ENCODE measurements at regions not wholly inside any gene's neighbourhood (a gene's known extent, or its start where the extent isn't known, plus 50 kb on each side); places are given as distances from the start of the nearest gene placed in this dataset.
"Not testable (repeated sequence)": the region's sequence is repeated elsewhere in the genome, so short reads cannot be mapped to it uniquely, and the experiment has no call there.

DNA sequence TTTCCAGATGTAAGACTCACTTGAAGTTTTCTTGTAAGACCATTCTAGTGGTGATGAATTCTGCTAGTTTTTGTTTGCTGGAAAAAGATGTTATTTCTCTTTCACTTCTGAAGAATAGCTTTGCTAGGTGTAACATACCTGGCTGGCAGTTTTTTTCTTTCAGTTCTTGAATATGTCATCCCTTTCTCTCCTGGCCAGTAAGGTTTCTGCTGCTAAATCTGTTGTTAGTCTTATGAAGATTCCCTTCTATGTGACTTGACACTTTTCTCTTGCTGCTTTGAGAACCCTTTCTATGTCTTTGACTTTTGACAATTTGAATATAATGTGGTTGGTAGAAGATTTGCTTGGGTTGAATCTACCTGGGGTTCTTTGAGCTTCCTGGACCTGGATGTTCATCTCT, 314.7 kb upstream of the NOX3 start:
- no peak for DNase-seq (ENCODE audit: low read depth)

DNA sequence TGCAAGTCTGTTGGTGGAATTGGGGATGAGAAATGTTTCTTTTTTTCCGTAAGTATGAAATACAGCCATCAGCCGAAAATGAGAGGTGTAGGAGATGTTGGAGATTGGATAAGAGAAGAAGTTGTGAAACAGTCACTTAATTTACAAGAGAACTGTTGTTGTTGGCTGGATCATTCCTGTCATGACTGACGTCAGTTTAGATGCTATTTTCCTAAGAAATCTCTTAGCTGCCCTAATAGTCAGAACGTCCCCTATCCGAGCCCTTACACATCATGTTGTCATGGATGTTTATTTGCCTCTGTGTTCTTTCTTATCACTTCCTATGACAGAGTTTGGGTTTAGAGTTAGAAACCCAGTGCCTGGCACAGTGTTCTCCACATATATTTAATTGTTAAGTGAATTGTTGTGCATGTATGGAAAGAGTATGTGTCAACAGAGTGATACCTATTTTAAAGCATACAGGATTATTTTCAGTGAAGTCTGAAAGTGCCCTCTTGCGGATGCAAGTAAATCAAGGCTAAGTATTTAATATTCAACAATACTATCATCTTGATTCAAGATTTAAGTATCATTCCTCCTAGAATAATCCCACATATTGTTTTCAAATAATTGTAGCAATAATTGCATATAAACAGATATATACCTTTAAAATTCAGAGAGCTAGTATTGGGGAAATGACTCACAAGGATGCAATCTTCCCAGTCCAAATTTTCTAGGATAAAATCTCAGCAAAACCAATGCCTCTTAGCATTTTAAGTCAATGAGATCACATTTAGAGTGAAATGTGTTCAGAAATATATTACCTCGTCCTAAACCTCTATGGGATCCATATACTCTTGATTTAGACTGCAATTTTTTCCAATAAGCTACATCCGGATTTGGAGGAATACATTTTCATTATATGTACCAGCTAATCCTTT, 309.9 kb upstream of the NOX3 start:
- no peak for DNase-seq (ENCODE audit: low read depth)

DNA sequence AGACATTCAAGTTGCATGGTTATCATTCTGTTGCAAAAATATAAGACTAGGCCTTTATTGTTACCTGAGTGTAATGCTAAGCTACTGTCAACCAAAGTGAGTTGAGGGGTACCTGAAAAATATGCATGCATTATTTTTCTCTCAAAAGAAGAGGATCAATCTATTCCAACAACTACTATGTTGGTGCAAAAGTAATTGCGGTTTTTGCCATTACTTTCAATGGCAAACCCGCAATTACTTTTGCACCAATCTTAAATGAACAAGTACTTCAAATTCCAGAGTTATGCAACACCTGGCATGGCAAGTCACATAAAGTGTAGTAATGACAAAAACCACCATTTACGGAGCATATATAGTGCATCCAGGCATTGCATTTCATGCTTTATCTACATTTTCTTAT, 307.0 kb upstream of the NOX3 start:
- no peak for DNase-seq (ENCODE audit: low read depth)

DNA sequence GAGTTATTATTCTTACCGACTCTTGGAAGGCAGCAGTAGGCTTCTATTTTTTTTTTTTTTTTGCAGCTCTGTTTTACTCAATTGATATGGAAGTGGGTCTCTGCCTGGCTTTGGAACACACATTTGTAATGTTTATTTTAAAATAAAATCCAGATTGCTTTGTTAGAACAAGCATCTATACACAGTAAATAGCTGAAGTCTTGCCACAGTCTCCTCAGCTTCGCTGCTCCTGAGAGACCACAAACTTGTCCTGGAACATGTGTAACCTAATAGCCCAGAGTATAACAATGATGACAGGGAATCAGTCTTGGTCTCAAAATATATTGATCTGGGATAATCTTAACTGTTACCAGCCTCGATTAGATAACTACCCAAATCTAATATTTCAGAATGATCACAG, 299.8 kb upstream of the NOX3 start:
- DNase-seq (ENCODE audit: low read depth) = no peak

DNA sequence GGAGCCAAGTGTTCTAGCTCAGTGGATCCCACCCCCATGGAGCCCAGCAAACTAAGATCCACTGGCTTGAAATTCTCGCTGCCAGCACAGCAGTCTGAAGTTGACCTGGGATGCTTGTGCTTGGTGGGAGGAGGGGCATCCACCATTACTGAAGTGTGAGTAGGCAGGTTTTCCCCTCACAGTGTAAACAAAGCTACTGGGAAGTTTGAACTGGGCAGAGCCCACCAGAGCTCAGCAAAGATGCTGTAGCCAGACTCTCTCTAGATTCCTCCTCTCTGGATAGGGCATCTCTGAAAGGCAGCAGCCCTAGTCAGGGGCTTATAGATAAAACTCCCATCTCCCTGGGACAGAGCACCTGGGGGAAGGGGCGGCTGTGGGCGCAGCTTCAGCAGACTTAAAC, 293.1 kb upstream of the NOX3 start:
- DNase-seq (ENCODE audit: low read depth) = not testable (repeated sequence)

DNA sequence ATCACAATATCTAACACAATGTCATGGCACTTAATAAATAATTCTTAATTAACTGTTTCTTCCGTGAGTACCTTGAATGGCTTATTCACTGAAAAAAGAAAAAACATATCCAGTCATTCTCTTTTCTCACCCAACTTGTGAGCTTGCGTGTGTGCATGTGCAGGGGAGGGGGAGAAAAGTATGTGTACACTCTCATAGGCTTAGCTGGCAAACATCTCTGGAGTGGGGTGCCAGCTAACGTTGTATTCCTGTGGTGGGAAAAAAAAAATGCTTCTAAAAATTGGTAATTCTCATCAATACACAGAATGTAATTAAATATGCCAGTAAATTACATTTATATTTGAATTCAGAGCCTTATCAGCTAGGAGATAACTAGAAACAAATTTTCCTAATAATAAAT, 291.9 kb upstream of the NOX3 start:
- no peak for DNase-seq (ENCODE audit: low read depth)

DNA sequence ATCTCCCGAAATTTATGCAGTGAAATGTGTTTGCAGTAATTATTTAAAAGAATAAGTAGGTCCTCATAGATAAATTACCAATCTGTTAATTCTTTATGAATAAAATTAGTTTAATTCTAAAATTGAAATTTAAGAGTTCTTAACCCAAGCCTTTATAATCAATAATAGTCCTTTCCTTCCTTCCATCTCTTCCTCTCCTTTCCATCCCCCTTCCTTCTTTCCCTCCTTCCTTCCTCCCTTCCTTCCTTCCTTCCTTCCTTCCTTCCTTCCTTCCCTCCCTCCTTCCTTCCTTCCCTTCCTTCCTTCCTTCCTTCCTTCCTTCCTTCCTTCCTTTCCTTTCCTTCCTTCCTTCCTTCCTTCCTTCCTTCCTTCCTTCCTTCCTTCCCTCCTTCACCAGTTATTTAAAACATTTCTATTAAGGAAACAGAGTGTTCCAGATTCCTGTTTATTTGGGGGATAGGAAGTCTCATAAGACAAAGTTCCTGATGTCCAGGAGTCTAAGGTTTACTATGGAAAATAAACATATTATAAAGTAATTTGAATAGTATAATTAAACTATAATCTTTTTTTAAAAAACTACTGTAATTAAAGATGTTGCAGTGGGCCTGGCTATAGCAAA, 285.3 kb upstream of the NOX3 start:
- DNase-seq (ENCODE audit: low read depth) = no peak

DNA sequence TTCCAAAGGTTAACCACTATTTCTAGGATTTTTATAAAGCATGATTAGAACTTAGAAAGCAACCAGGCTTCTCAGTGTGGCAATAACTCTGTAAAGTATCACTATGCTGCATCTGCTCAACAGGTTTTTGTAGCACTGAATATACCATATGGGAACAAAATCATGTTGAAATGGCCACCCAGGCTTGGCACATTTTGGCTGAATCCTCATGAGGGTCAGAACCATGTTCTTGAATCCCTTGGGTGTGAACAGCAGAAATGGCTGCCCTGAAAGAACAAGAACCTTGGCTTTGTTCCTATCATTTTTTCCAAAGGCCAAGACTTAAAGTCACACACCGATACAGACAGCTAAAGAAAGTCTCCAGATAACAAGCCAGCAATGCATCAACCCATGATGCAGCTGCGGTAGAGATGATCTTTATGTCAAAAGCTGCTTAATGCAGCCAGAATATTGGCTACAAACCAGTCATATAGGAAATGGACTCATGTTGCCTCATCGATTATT, 283.0 kb upstream of the NOX3 start:
- DNase-seq (ENCODE audit: low read depth) = no peak

DNA sequence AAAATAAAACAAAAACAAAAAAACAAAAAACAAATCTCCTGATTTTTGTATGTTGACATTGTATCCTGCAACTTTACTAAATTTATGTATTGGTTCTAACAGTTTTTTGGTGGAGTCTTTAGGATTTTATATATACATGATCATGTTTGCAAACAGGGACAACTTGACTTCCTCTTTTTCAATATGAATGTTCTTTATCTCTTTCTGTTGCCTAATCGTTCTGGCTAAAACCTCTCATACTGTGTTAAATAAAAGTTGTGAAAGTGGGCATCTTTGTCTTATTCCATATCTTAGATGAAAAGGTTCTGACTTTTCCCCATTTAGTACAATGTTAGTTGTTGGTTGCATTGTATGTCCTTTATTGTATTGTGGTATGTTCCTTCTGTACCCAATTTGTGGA, 261.7 kb upstream of the NOX3 start:
- no peak for DNase-seq (ENCODE audit: low read depth)

DNA sequence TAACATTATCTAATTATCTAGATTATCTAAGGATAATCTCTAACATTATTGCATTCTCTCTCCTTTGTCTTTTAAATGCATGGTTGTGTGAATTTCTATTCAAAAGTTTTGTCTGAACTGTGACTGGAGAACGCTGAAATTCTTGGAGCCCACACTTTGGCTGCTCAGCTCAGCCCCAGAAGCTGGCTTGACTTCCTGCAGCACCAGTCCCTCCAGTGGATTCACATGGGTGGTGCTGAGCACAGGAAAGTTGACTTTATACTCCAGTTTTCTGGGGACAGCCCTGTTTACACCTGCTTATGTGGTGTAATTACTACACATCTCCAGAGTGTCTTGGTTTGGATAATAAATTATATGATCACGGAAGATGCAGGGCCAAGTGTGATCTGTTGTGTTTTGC, 255.1 kb upstream of the NOX3 start:
- DNase-seq (ENCODE audit: low read depth) = no peak

DNA sequence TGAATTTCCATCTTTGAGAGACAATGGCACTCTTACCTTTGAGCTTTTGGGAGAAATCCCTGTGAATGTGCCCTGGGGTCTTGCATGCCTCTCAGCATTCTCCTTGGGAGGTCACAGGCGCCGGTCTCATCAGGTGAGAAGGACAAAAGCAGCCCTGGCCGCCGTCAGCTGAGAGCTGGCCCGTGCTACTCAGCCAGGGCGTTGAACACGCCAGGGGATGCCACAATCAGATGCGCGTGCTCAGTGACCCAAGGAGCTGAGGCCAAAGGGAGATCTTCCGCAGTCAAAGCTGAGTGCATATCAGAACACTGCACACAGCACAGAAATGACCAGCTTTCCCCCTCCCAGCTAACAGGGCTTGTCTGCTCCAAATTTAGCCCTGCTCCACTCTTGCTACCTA, 253.6 kb upstream of the NOX3 start:
- DNase-seq (ENCODE audit: low read depth) = no peak

DNA sequence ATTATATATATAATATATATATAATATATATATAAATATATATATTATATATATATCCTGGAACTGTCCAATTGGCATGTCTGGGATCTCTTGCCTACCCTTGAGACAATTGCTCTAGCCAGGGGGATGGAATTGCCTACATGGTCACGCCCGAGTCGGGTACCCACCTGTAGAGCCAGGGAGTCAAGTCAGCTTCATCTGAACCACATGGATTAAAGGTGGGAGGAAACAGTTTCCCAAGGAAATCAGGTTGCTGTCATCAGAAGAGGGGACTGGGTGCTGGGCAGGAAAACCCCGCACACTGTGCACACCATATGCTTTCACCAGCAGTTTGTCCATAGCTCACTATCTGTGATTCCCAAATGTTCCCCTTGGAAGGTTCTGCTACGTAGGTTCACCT, 252.5 kb upstream of the NOX3 start:
- DNase-seq (ENCODE audit: low read depth) = no peak

DNA sequence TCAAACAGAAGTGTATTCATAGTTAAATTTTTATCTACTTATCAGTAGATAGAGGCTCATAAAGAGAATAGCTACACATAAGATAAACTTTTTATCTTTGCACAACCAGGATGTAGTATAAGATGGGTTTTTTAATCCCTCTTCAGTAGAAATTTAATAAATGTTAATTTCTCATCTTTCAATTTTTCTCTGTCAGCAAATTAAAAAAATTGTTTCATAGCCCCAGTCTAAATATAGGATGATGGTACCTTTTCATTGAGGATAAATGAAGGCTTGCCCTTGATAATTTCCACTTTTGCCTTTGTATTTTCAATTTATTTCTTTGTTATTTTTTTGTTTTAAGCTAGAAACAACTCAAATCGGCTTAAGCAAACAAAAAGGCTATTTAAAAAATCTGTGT, 251.2 kb upstream of the NOX3 start:
- no peak for DNase-seq (ENCODE audit: low read depth)

DNA sequence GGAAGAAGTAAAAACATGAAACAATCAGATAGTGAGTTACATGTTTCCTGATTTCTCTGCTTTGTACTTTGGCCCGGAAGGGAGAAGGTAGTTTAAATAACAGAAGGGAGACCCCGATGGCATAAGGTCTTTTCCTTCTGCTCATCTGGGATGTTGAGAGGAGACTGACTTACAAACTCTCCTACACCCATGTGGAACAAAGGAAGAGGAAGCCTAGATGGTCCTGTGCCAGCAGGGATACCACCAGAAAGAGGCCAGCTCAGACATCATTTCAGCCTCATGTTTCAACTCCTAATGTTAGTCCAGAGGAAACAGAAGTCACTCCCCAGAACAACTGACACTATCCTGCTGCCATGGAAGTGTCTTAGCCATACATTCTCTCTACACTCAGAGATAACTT, 250.7 kb upstream of the NOX3 start:
- DNase-seq (ENCODE audit: low read depth) = no peak

DNA sequence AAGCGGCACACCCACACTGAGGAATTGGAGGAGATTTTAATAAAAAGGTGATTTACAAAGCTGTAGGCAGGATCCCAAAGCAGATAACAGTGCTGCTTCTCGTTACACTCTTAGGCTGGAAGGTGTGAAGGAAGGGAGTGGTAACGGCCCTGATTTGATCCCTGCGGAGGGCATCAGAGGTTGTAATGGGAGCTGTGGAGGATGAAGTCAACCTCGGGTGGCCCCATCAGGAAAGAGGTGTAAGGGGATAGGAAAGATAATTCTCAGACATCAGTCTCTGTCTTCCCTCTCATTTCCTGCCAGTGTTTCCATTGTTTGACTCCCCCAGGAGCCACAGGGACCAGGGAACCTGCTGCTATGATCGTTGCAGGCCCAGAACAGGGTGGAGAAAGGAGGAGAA, 245.7 kb upstream of the NOX3 start:
- DNase-seq (ENCODE audit: low read depth) = no peak

DNA sequence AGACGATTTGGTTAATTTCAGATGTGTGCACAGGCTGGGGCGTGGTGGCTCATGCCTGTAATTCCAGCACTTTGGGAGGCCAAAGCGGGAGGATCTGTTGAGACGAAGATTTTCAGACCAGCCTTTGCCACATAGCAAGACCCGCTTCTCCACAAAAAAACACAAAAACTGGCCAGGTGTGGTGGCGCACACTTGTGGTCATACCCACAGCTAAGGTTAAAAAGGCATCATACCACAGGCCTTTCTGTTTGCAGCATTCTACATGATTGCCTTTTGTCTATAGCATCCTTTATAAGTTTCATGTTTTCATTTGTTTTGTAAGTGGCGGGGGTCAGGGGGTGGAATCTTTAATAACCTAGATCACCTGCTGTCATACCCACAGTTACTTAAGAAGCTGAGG, 239.9 kb upstream of the NOX3 start:
- DNase-seq (ENCODE audit: low read depth) = no peak

DNA sequence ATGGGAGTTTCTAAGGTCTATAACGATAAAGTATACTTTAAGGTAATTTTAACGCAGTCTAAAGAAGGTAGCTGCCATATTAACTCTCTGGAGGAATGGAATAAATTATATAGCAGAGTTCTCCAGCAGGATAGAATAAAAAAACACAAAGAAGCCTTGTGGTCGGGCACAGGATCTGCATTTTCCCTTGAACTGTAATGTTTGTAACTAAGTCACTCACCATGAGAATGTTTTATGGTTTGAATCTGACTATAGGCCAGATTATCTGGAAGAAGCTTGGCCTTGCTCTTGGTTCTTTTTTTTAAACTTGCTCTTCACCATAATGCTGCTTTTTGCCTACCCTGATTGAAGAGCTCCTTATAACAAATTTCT, 238.8 kb upstream of the NOX3 start:
- no peak for DNase-seq (ENCODE audit: low read depth)

DNA sequence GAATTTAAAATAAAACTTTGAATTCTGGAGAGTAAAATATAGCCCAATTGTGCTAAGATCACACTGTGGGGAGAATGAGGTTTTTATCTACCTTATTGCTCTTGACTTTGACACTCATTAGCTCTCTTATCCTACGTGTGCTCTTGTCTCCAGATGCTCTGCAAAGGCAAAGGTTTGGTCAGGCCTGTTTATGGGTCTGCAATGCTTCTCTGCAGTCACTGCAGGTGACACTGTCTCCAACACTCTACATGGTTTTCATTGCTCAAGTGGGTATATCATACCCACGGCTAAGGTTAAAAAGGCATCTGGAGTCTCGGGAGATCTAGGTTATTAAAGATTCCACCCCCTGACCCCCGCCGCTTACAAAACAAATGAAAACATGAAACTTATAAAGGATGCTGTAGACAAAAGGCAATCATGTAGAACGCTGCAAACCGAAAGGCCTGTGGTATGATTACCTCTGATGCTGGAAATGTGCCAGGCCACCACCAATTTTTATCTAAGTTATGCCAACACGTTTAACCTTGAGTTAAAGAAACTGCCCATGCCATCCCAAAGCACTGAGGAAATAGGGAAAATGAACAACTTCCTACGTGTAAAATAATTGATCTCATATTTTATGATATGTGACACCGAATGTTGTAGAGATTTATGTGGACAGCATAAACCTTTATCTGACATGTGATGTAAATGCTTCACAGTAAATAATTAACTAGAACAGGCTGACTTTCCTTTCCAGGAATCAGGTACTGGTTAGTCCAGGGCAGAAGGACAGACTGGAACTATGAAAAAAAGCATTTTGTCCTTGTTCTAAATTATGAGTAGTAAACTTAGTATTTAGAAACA, 238.2 kb upstream of the NOX3 start:
- no peak for DNase-seq (ENCODE audit: low read depth)

DNA sequence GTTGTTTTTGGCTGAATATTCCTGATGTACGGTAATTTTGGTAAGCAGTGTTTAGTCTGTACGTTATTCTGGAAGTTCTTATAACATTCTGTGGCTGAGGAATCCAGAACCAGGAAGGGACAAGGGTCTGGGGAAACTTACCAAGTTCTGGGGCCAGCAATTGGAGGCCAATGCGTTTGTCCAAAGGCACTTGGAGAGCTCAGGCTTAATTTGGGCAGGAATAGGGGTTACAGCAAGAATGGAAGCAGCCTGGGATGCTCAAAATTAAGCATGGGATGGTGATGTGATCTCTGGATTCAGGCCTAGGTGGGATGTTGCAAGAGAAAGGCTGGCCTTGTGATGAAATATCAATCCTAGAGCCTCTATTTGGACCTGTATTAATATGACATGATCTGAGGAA, 235.2 kb upstream of the NOX3 start:
- no peak for DNase-seq (ENCODE audit: low read depth)

DNA sequence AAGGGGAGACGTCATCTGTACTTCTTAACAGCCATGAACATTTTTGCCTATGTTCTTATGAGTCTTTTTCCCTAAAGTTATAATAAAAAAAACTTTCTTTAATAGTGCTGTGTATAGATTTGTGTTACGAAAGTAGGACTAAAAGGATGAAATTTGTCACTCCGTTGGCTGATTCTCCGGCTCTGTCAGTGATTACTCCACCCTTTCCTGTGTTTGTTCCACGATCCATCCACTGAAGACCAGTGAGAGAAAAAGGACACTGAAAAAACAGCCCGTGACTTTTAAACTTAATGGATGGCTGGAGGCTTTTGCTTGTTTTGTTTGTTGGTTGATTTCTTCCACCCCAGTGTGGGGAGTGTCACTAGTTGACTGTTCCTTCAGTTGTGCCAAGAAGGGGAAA, 232.0 kb upstream of the NOX3 start:
- DNase-seq (ENCODE audit: low read depth) = no peak

DNA sequence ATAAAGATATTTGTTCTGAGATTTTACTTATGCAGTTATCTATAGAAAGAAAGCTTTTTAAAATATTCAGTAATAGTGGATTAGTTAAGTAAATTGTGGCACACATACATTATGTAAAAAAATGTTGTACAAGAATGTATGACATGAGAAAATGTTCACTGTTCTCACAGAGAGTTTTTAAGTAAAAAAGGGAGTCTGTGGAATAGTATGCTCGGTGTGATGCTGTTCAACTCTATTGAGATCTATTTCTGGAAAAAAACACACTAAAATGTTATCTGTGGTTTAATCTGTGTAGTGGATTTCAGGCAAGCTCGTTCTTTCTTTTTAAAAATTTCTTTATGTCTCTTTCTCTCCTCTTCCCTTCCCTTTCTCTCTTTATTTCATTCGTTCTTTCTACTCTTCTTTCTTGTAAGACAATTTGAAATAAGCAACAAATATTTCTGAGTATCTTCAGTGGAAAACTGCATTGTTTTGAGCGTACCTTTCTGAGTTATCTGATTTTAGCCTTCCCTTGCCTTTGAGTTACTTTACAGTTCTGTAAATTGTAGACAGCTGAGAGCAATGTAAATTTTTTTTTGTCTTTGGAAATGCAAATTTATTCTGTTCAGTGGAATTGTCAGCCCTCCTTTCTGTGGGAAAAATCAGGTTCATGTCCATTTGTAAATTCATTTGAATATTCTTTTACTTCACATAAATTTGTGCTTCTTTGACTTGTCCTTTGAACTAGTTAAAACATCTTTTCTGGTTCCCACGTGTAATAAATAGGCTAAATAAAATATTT, 229.0 kb upstream of the NOX3 start:
- DNase-seq (ENCODE audit: low read depth) = no peak

DNA sequence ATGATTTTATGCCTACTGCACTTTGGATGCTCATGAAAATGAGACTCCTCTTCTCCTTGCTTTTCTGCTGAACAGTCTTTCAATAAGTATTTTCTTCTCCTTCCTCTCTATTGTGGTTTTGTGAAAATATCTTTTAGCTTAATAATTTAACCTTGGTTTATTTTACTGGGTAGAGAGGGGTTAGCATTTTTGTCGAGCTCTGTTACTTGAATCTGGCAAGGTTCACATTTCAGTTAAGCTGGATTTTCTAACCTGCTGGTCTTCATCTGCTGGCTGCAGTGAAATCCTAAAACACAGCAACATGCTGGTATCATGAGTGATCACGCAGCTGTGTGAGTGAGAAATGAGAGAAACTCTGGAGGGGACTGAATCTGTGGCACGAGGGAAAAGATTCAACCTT, 222.7 kb upstream of the NOX3 start:
- DNase-seq (ENCODE audit: low read depth) = no peak

Measured in T-helper 22 cell (primary cell).